HG03139 (cell line): ENCODE measurements at regions not wholly inside any gene's neighbourhood (a gene's known extent, or its start where the extent isn't known, plus 50 kb on each side); places are given as distances from the start of the nearest gene placed in this dataset.
"Not testable (repeated sequence)": the region's sequence is repeated elsewhere in the genome, so short reads cannot be mapped to it uniquely, and the experiment has no call there.

ENCODE experiments used
- ATAC-seq: cut with Tn5 transposase; IDR thresholded peaks from one replicate; pipeline ENCODE4 v1.9.1; 2021; ENCODE audit not compliant: unreplicated experiment

DNA sequence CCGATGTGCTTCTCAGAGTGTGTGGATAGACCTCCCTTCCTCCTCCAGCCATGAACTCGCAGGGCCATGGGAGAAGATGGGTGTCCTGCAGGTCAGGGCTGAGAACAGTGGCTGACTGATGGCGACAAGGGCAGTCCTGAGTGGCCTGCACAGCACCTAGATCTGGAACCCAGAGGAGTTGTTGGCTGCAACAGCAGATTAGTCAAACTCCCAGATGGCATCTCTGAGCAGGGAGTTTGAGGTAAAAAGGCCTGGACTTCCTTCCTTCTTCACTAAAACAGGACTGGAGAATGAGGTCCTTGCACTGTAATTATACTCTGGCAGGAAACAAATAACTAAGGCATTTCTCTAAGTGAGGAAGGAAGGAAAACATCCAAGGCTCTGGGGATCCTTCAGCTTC is 160.8 kb downstream of the MYCN start:
- ATAC-seq: no peak

DNA sequence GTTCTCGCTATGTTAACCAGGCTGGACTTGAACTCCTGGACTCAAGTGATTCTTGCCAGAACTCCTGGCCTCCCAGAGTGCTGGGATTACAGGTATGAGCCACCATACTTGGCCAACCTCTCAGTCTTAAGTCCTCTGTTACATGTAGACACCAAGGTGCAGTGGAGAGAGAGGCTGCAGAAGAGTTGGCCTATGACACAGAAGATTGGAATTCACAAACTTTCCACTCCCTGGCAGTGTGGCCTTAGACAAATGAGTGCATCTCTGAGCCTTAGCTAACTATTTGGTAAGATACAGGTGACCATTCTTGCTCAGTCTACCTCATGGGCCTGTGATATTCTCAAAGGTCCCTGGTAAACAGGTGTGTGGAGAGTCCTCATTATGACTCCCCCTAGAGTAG is 159.7 kb downstream of the MYCN start:
- ATAC-seq: no peak

DNA sequence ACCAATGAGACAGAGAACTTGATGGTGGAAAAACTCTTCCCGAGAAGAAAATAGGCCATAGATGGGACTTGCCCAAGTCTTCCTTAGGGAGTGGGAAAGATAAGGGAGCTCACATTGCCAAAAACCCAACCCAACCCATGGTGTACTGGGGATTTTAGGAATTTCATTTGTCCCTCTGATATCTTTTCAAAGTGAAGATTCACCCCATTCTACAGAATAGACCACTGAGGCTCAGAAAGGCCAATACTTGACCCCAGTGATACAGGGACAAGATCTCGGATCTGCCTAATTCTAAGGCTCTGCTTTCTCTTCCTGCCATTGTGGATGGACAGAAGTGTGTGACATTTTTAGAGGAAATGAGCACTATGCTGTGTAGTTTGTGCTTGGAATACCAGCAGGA is 159.0 kb downstream of the MYCN start:
- no peak for ATAC-seq

- ATAC-seq: no peak
Observed at GRCh38 chr2:16096962-16097361, 156.6 kb downstream of the MYCN start.

GRCh38 chr2:16095483-16095882 is 155.1 kb downstream of the MYCN start:
- ATAC-seq: not testable (repeated sequence)

GRCh38 chr2:16094811-16095210 is 154.5 kb downstream of the MYCN start:
- no peak for ATAC-seq

DNA sequence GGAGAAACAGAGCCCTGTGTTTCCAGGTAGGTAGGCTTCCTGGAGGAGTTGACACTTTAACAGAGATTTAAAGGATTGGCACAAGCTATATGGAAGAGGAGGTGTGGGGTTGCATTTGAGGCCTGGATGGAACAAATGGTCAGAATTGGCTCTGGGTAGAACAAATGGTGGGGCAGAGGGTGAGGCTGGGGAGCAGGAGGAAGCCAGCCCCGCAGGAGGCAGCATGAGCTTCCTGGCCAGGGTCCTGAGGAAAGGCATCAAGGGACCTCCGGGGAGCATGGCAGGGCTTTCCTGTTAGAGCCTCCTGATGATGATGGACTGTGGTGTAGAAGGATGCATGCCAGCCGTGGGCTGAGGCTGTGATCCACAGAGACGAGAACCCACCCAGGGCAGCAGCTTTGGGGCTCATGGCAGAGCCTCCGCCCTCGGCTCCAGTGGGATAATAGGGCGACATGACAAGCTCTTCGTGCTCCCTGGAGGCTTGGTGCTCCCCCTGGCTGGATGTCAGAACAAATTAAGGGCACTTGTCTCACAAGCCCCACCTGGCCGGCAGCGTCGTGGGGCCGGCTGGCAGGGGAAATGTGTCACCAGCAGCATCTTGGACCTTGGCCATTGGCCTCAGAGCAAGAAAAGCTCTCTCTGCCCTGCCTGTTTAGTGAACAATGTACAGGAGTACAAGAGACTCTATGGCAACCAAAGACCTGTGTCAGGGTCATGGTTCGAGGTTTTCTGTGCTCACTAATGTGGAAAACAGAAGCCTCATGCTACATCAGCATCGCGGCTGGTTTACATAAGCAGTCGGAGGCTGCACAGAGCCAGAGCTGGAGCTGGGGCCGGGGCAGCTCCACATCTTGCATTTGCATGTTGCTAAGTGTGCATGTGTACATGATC is 153.5 kb downstream of the MYCN start:
- no peak for ATAC-seq

DNA sequence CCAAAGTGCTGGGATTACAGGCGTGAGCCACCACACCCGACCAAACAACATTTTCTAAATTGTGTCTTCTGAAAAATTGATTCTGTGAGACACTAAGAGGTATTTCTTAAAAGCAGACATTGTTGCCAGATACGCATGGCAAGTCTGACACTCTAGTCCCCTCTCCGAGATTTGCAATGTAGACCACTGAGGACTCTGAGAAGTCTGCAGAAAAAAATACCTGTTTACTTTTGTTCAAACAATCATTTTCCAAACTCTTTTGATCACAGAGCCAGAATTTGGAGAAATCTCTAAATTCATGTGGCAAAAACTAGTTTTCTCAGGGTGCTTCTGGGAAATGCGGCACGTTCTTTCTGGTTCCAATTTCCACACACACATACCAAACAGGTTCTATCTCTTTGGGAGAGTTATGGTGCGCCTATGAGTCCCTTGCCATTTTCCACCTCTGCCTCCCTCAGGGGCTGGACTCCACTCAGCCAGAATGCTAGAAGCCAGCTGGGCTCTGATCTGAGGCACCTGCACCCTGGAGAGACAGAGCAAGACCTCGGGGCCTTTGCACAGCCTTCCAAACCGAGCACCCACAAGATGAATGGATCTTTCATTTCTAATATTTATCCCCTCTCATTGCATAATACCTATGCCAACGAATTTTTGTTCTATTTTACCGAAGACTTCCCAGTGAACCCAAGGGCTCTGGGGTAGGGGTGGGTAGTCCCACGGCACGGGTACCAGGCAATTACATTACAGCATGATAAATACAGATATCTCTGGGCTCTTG is 152.7 kb downstream of the MYCN start:
- ATAC-seq: no peak

- ATAC-seq: no peak
Observed at GRCh38 chr2:16091576-16092282, 151.4 kb downstream of the MYCN start.

DNA sequence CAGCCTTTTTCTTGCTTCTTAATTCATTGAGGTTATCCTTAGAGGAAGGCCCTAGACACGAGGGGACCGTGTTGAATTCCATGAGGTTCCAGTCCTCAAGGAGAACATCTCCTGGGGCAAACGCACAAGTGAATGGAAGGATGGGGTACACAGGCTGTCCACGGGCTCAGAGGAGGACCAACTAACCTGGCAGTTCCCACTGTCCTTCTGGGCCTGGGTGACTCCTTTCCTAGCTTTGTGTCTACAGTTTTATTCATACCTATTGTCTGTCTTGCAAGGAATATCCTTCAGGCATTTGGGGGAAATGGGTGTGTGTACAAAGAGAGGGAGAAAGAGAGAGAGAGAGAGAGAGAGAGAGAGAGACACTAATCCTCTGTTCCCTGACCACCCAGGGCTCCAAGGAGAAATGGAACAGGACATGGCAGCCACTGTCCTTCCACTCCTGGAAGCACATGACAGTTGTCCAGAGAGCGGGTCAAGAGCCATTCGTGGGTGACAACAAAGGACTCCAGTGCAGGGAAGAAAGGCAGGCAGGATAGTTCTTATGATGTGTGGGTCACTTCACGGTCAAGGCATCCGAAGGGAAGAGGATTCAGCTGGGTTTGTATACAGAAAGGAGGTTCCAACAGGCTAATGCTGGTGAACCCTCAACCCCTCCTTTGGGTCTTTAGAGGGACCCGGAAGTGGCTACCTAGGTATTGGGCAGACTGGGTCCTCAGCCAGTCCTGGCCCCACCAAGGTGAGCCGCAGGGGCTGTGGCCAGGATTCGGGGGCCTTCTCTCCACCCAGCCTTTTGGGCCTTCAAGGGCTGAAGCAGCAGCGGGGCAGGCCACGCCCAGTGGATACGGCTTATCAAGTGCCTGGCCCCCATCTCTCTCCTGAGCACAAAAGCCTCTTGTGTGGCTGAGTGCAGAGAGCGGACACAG is 150.6 kb downstream of the MYCN start:
- no peak for ATAC-seq

- ATAC-seq: not testable (repeated sequence)
Observed at GRCh38 chr2:16089491-16089890, 149.1 kb downstream of the MYCN start.

- ATAC-seq: no peak
Observed at GRCh38 chr2:16088802-16089112, 148.4 kb downstream of the MYCN start.

GRCh38 chr2:16088035-16088801 is 147.9 kb downstream of the MYCN start:
- no peak for ATAC-seq

GRCh38 chr2:16086136-16086535 is 145.8 kb downstream of the MYCN start:
- not testable (repeated sequence) for ATAC-seq

DNA sequence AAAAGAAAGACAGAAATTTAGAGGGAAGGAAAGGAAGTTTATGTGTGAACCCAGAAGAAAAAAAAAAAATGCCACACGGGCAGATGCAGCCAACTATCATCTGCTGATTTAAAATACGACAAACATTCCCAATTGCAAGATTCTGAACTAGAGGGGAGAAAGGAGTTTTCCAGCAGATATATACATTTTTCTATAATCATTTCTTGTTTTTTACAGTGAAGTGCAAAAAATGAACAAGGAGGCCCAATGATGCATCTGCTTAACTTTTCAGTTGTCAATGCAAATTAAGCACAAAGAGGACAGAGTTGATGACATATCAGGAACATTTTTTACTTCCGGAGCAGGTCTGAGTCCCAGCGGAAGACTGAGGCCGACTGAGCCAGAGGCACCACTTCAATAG is 144.7 kb downstream of the MYCN start:
- no peak for ATAC-seq

DNA sequence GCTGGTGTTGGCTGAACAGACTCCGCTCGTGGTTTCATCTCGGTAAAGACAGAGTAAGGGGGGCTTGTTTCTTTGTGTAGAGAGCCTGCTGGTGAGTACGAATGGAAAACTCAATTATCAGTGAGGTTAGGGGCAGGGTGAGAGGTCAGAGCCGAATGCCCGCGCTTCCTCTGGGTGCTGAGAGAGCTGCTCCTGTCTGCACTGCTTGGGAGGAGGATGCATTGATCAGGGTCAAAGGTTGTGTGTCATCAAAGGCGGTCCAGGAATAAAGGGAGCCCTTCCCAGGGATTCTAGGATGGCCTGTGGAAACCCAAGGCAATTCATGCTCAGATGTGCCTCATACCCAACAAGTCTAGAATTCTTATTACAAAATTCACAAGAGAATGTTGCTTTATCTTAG is 143.9 kb downstream of the MYCN start:
- no peak for ATAC-seq

DNA sequence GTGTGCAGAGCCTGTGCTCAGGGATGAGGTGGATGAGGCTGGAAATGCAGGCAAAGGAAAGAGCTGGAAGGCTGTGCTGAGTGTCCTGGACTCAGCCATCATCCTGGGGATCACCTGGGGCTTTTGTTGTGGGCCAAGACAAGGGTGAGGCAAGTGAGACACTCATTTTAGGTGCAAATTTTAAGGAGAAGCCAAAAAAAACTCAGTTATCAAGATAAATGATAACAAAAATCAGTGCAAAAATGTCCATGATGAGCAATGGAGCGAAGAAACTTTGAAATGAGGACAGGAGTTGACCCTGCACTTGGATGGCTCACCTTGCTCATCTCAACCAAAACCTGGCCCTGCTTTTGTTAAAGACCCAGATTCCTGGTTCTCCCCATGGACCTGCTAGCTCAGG is 141.9 kb downstream of the MYCN start:
- no peak for ATAC-seq

DNA sequence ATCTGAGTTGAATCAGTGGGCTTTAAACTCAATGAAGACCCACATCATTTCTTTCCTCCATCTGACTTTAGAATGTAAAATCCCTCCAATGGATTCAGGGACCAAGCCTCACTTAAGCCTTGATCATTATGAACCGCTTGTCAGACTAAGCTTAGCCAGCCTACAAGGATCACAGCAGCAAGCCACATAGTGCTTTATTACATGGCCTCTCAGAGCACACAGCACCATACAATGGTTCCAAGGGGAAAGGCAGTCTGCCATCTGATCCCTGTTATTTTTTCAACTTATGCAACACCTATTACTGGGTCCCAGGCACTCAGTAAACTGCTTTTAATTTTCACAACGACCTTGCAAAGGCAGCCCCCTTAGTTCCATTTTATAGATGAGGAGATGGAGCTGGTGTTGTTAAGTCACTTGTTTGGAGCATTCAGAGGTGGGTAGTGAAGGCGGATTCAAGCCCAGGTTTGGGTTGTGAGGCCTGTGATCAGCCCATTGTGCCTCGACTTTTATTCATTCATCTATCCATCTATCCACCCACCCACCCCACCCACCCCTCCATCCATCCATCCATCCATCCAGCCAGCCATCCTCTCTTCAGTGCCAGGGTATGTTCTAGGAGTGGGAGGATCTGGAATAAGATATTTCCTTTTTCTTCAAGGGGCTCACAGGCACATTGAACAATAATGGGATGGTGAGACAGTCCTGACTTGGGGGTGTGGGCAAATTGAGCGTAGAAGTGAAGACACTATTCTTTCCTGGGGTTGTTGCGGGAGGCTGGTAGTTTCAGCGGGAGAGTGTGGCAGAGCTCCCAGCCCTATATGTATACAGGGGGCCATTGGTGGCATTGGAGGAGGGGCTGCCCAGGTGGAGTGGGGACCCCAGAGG is 141.2 kb downstream of the MYCN start:
- ATAC-seq: no peak

DNA sequence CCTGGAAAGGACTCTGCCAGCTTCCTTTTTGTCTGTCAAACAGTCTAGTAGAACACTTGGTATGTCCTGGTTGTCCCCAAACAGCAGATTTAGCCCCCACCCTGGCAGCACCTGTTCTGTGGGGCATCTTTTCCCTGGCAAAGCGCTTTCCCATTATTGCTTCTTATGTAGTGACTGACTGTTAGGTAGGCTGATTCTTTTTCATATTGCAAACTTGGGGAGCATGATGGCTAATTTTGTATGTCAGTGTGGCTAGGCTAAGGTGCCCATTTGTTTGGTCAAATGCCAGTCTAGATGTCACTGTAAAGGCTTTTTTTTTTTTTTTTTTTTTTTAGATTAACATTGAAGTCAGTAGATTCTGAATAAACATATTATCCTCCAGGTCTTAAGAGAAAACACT is 140.2 kb downstream of the MYCN start:
- no peak for ATAC-seq
